BLaER1 treated with 17β-estradiol and CSF1 and Interleukin-3, amounts not matched to agents 10 nM and 100 nM (cell line): ENCODE measurements at regions not wholly inside any gene's neighbourhood (a gene's known extent, or its start where the extent isn't known, plus 50 kb on each side); places are given as distances from the start of the nearest gene placed in this dataset.

Source experiments
- H3K27ac ChIP-seq, 11 experiments: shearing (Covaris generic); formaldehyde crosslinking; 2 replicates each; pipeline ENCODE4 v1.8.1; 2022
- H3K27me3 ChIP-seq, 11 experiments: shearing (Covaris generic); formaldehyde crosslinking; 2 replicates each; pipeline ENCODE4 v1.8.1; 2022
- H3K36me3 ChIP-seq, 11 experiments: shearing (Covaris generic); formaldehyde crosslinking; 2 replicates each; pipeline ENCODE4 v1.8.1; 2022
- H3K4me1 ChIP-seq, 10 experiments: shearing (Covaris generic); formaldehyde crosslinking; 2 replicates each; pipeline ENCODE4 v1.8.1; 2022
- H3K4me2 ChIP-seq, 11 experiments: shearing (Covaris generic); formaldehyde crosslinking; 2 replicates each; pipeline ENCODE4 v1.8.1; 2022
- H3K4me3 ChIP-seq, 10 experiments: shearing (Covaris generic); formaldehyde crosslinking; 2 replicates each; pipeline ENCODE4 v1.8.1; 2022
- H3K9ac ChIP-seq, 11 experiments: shearing (Covaris generic); formaldehyde crosslinking; 2 replicates each; pipeline ENCODE4 v1.8.1; 2022
- H3K9me3 ChIP-seq, 11 experiments: shearing (Covaris generic); formaldehyde crosslinking; replicated peaks in 1 of 11; 2 replicates each; pipeline ENCODE4 v1.8.1; 2022
- H4K20me1 ChIP-seq, 11 experiments: shearing (Covaris generic); formaldehyde crosslinking; 2 replicates each; pipeline ENCODE4 v1.8.1; 2022
- Cebpa-rat ChIP-seq, 11 experiments: shearing (Covaris generic); IDR thresholded peaks; 2 replicates each; pipeline ENCODE4 v1.8.1; 2022

- no peak overlapping the region for H3K9ac ChIP-seq
- H3K4me3 ChIP-seq = no peak overlapping the region
- TF ChIP-seq Cebpa-rat (IDR thresholded peaks at IDR 0.05) = no peak
- no peak overlapping the region for H3K4me2 ChIP-seq
- H3K4me1 ChIP-seq = no peaks in the 10 kb centered on the region
- H4K20me1 ChIP-seq = no peaks in the 10 kb centered on the region
- H3K9me3 ChIP-seq = no peaks in the 10 kb centered on the region
- no peak overlapping the region for H3K27ac ChIP-seq
- H3K36me3 ChIP-seq = no peaks in the 10 kb centered on the region
- no peaks in the 10 kb centered on the region for H3K27me3 ChIP-seq
Measured at GRCh38 chr3:159158801-159159200, 356.9 kb downstream of the MFSD1 start.

- no peak overlapping the region for H3K4me3 ChIP-seq
- H4K20me1 ChIP-seq = no peaks in the 10 kb centered on the region
- no peak overlapping the region for H3K9ac ChIP-seq
- H3K9me3 ChIP-seq = no peaks in the 10 kb centered on the region
- no peak for TF ChIP-seq Cebpa-rat (IDR thresholded peaks at IDR 0.05)
- no peaks in the 10 kb centered on the region for H3K36me3 ChIP-seq
- H3K27ac ChIP-seq = no peak overlapping the region
- no peaks in the 10 kb centered on the region for H3K27me3 ChIP-seq
- H3K4me1 ChIP-seq = no peaks in the 10 kb centered on the region
- H3K4me2 ChIP-seq = no peak overlapping the region
Measured at GRCh38 chr3:159159546-159159945, 357.7 kb downstream of the MFSD1 start.

- peaks cover 0 to 7% (median 3%) of the 10 kb centered on the region in 10 experiments; a peak in 5 of 20 replicates for H3K4me1 ChIP-seq
- TF ChIP-seq Cebpa-rat (IDR thresholded peaks at IDR 0.05) = no peak
- H4K20me1 ChIP-seq = no peaks in the 10 kb centered on the region
- no peaks in the 10 kb centered on the region for H3K36me3 ChIP-seq
- no peaks in the 10 kb centered on the region for H3K9me3 ChIP-seq
- no peak overlapping the region for H3K4me3 ChIP-seq
- H3K27me3 ChIP-seq = no peaks in the 10 kb centered on the region
- no peak overlapping the region for H3K9ac ChIP-seq
- H3K27ac ChIP-seq = no peak overlapping the region
- no peak overlapping the region for H3K4me2 ChIP-seq
Measured at GRCh38 chr3:159163656-159164055, 361.8 kb downstream of the MFSD1 start.

GRCh38 chr3:159165961-159166360, 364.1 kb downstream of the MFSD1 start:
- Histone ChIP-seq H3K4me1 (peaks cover 0 to 20% (median 10%) of the 10 kb centered on the region in 10 experiments; a peak in 14 of 20 replicates), H3K27me3 (no peaks in the 10 kb centered on the region), H3K36me3 (no peaks in the 10 kb centered on the region), H3K27ac (no peak overlapping the region; a peak in 2 of 22 replicates), H3K9me3 (no peaks in the 10 kb centered on the region), H3K4me2 (peak overlapping the region in 1 of 11 experiments; percentile 8; a peak in 4 of 22 replicates), H3K9ac (no peak overlapping the region), H4K20me1 (no peaks in the 10 kb centered on the region), H3K4me3 (no peak overlapping the region)
- no peak for TF ChIP-seq Cebpa-rat (IDR thresholded peaks at IDR 0.05)

GRCh38 chr3:159166899-159167586, 365.2 kb downstream of the MFSD1 start:
- no peak for TF ChIP-seq Cebpa-rat (IDR thresholded peaks at IDR 0.05)
- H3K4me1 ChIP-seq = peaks cover 0 to 26% (median 10%) of the 10 kb centered on the region in 10 experiments; a peak in 14 of 20 replicates
- no peak overlapping the region for H3K4me3 ChIP-seq
- H3K27me3 ChIP-seq = no peaks in the 10 kb centered on the region
- no peaks in the 10 kb centered on the region for H3K36me3 ChIP-seq
- H3K9ac ChIP-seq = no peak overlapping the region
- no peak overlapping the region for H3K27ac ChIP-seq
- no peaks in the 10 kb centered on the region for H4K20me1 ChIP-seq
- no peak overlapping the region for H3K4me2 ChIP-seq
- H3K9me3 ChIP-seq = no peaks in the 10 kb centered on the region

- no peaks in the 10 kb centered on the region for H3K27me3 ChIP-seq
- no peaks in the 10 kb centered on the region for H3K36me3 ChIP-seq
- no peak for TF ChIP-seq Cebpa-rat (IDR thresholded peaks at IDR 0.05)
- H3K9me3 ChIP-seq = no peaks in the 10 kb centered on the region
- H3K4me2 ChIP-seq = no peak overlapping the region; a peak in 1 of 22 replicates
- no peaks in the 10 kb centered on the region for H4K20me1 ChIP-seq
- peaks cover 0 to 26% (median 10%) of the 10 kb centered on the region in 10 experiments; a peak in 14 of 20 replicates for H3K4me1 ChIP-seq
- no peak overlapping the region for H3K27ac ChIP-seq
- no peak overlapping the region for H3K9ac ChIP-seq
- no peak overlapping the region for H3K4me3 ChIP-seq
Measured at GRCh38 chr3:159168788-159169187, 366.9 kb downstream of the MFSD1 start.

- TF ChIP-seq Cebpa-rat (IDR thresholded peaks at IDR 0.05) = no peak
- Histone ChIP-seq H3K4me1 (peaks cover 0 to 26% (median 10%) of the 10 kb centered on the region in 10 experiments; a peak in 14 of 20 replicates), H3K9ac (peak overlapping the region in 1 of 11 experiments; percentile 10; a peak in 1 of 22 replicates), H3K27me3 (no peaks in the 10 kb centered on the region), H3K4me3 (no peak overlapping the region), H3K36me3 (no peaks in the 10 kb centered on the region), H3K9me3 (no peaks in the 10 kb centered on the region), H4K20me1 (no peaks in the 10 kb centered on the region), H3K27ac (peak overlapping the region in 5 of 11 experiments; percentile 16 to 57 (median 53); a peak in 8 of 22 replicates), H3K4me2 (peak overlapping the region in 6 of 11 experiments; percentile 2 to 85 (median 54); a peak in 10 of 22 replicates)
Measured at GRCh38 chr3:159169828-159170227, 368.0 kb downstream of the MFSD1 start.

GRCh38 chr3:159170436-159171003, 368.7 kb downstream of the MFSD1 start:
- no peak overlapping the region for H3K4me3 ChIP-seq
- H3K36me3 ChIP-seq = no peaks in the 10 kb centered on the region
- peak overlapping the region in 1 of 11 experiments; percentile 10; a peak in 1 of 22 replicates for H3K9ac ChIP-seq
- H3K4me2 ChIP-seq = peak overlapping the region in 5 of 11 experiments; percentile 42 to 85 (median 63); a peak in 9 of 22 replicates
- TF ChIP-seq Cebpa-rat (IDR thresholded peaks at IDR 0.05) = no peak
- peak overlapping the region in 4 of 11 experiments; percentile 16 to 57 (median 53); a peak in 7 of 22 replicates for H3K27ac ChIP-seq
- H3K27me3 ChIP-seq = no peaks in the 10 kb centered on the region
- H3K9me3 ChIP-seq = no peaks in the 10 kb centered on the region
- H3K4me1 ChIP-seq = peaks cover 0 to 26% (median 10%) of the 10 kb centered on the region in 10 experiments; a peak in 14 of 20 replicates
- no peaks in the 10 kb centered on the region for H4K20me1 ChIP-seq

- H3K27me3 ChIP-seq = no peaks in the 10 kb centered on the region
- peaks cover 0 to 26% (median 7%) of the 10 kb centered on the region in 10 experiments; a peak in 14 of 20 replicates for H3K4me1 ChIP-seq
- no peak overlapping the region for H3K27ac ChIP-seq
- peak overlapping the region in 2 of 11 experiments; percentile 70 to 85; a peak in 1 of 22 replicates for H3K4me2 ChIP-seq
- H3K9me3 ChIP-seq = no peaks in the 10 kb centered on the region
- H4K20me1 ChIP-seq = no peaks in the 10 kb centered on the region
- no peaks in the 10 kb centered on the region for H3K36me3 ChIP-seq
- no peak overlapping the region for H3K4me3 ChIP-seq
- no peak overlapping the region for H3K9ac ChIP-seq
- TF ChIP-seq Cebpa-rat (IDR thresholded peaks at IDR 0.05) = no peak
Measured at GRCh38 chr3:159171333-159171732, 369.5 kb downstream of the MFSD1 start.
